Activated T-helper 9 cell treated with anti-CD3 and anti-CD28 coated beads, Interleukin-2, amount 50 U/mL, for 16 hours (primary cell): ENCODE measurements at regions not wholly inside any gene's neighbourhood (a gene's known extent, or its start where the extent isn't known, plus 50 kb on each side); places are given as distances from the start of the nearest gene placed in this dataset.
"Not testable (repeated sequence)": the region's sequence is repeated elsewhere in the genome, so short reads cannot be mapped to it uniquely, and the experiment has no call there.

ENCODE experiments used
- DNase-seq: peaks from one replicate; pipeline ENCODE4 v3.0.0-alpha.2; 2020; ENCODE audit warnings: low read depth

DNA sequence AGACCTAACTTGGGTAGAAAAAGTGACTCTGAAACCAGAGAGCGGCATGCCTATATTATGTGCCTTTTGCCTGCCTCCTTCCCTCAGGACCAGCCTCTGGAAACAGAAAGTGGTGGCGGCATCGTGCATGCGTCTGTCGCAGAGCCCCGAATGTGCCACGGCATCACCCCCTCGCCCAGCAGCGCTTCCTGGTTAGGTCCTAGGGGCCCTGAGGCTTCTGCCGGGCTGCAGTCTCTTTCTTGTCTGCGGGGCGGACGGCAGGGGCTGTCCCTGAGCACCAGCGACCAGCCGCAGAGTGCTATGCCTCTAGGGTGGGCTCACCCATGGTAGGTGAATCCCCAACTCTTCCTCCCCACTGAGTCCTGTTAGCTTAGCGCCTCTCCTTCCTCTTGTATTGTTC lies 68.7 kb downstream of the VSIG4 start:
- no peak for DNase-seq

DNA sequence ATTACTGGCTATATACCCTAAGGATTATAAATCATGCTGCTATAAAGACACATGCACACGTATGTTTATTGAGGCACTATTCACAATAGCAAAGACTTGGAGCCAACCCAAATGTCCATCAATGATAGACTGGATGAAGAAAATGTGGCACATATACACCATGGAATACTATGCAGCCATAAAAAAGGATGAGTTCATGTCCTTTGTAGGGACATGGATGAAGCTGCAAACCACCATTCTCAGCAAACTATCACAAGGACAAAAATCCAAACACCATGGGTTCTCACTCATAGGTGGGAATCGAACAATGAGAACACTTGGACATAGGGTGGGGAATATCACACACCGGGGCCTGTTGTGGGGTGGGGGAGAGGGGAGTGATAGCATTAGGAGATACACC lies 72.7 kb downstream of the VSIG4 start:
- DNase-seq: not testable (repeated sequence)

GRCh38 chrX:65961714-65962113 lies 78.2 kb downstream of the VSIG4 start:
- no peak for DNase-seq

- DNase-seq: no peak
Measured at GRCh38 chrX:65948103-65948502, 91.8 kb downstream of the VSIG4 start.

GRCh38 chrX:65941775-65942174 lies 98.1 kb downstream of the VSIG4 start:
- no peak for DNase-seq

GRCh38 chrX:65933085-65933589 lies 106.7 kb downstream of the VSIG4 start:
- DNase-seq: no peak

GRCh38 chrX:65932173-65933084 lies 107.5 kb downstream of the VSIG4 start:
- DNase-seq: no peak

- DNase-seq: no peak
Measured at GRCh38 chrX:65928522-65928921, 111.4 kb downstream of the VSIG4 start.

DNA sequence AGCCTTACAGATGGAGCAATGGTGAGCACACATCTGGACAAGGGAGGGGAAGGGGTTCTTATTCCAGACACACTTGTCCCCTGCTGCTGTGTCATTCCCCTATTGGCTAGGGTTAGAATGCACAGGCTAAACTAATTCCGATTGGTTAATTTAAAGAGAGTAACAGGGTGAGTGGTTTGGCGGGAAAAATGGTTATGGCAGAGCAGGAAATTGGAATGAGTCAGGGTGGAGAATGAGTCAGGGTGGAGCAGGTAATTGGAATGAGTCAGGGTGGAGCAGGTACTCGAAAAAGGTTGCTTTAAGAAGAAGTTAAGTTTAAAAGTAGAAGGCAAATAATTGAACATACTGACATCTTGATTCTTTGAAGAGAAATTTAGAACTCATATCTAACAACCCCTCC lies 112.5 kb downstream of the VSIG4 start:
- DNase-seq: not testable (repeated sequence)

DNA sequence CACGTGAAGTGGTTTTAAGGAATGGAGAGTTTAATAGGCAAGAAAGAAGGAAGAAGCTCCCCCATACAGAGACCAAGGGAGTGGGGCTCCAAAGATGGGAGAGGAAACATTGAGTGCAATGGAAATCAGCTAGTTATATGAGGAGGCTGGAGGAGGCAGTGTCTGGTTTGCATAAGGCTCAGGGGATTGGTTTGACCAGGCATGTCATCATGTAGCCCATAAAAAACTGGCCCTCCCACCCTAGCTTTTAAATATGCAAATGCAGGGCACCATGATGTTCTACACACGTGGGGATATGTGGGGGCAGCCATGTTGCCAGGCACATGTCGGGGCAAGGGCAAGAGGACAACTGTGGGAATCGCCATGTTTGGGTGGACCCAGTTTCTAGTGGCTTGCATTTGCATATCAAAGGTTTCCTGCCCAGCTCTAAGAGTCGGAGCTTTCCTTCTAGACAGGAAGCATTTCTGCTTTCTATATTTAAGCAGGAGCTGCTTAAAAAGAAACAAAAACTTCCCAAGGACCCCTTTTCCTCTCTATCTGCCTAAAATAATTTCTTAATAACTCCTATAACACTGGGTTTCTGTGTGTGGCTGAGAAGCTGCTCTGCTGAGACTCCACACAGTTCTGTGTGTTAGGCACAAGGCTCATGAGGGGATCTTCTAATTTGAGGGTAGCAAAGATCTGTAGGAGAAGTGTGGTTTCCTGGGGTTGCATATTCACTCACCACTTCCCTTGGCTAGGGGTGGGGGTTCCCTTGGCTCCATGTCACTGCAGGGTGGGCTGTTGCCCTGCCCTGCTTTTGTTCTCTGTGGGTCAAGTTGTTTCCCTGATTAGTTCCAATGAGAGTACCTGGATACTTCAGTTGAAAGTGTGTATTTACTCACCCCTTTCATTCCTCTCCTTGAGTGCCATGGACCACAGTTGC lies 113.5 kb downstream of the VSIG4 start:
- DNase-seq: no peak

GRCh38 chrX:65925592-65925991 lies 114.3 kb downstream of the VSIG4 start:
- DNase-seq: no peak

- no peak for DNase-seq
Measured at GRCh38 chrX:65925005-65925404, 114.9 kb downstream of the VSIG4 start.

- DNase-seq: no peak
Measured at GRCh38 chrX:65921363-65921762, 118.5 kb downstream of the VSIG4 start.

DNA sequence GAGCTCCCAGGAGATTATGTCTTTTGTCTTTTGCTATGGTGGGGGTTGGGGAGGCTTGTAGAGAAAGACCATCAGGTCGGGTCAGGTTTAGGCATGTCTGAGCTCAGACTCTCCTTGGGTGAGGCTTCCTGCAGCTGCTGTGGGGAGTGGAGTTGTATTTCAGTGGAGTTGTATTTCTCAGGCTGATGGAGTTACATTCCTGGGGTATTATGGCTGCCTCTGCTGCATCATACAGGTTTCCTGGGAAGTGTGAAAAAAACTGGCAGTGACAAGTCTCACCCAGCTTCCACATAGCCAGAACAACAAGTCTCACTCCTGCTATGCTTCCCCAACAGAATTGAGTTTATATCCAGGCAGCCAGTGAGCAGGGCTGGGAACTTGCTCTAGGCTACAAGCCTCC lies 119.3 kb downstream of the VSIG4 start:
- DNase-seq: no peak

- DNase-seq: no peak
Measured at GRCh38 chrX:65910899-65911298, 129.0 kb downstream of the VSIG4 start.

DNA sequence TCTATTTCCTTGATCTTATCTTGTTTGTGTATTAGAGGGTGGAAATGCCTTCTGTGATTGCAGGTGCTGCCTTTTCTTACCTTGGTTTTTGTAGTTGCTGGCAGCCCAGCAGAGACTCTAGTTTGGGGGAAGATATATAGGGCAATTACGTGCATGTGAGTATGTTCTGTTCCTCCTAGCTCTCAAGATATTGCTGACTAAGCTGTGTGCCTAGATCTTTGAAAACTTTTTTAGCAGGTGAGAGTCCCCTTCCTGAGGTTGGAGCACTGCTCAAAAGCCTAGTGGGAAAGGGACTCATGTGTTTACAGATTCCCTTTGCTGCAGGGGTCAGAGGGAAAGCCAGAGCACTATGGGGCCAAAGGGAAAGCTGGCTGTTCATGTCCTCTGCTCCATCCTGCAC lies 136.1 kb downstream of the VSIG4 start:
- DNase-seq: no peak

- no peak for DNase-seq
Measured at GRCh38 chrX:65902011-65902410, 137.9 kb downstream of the VSIG4 start.

DNA sequence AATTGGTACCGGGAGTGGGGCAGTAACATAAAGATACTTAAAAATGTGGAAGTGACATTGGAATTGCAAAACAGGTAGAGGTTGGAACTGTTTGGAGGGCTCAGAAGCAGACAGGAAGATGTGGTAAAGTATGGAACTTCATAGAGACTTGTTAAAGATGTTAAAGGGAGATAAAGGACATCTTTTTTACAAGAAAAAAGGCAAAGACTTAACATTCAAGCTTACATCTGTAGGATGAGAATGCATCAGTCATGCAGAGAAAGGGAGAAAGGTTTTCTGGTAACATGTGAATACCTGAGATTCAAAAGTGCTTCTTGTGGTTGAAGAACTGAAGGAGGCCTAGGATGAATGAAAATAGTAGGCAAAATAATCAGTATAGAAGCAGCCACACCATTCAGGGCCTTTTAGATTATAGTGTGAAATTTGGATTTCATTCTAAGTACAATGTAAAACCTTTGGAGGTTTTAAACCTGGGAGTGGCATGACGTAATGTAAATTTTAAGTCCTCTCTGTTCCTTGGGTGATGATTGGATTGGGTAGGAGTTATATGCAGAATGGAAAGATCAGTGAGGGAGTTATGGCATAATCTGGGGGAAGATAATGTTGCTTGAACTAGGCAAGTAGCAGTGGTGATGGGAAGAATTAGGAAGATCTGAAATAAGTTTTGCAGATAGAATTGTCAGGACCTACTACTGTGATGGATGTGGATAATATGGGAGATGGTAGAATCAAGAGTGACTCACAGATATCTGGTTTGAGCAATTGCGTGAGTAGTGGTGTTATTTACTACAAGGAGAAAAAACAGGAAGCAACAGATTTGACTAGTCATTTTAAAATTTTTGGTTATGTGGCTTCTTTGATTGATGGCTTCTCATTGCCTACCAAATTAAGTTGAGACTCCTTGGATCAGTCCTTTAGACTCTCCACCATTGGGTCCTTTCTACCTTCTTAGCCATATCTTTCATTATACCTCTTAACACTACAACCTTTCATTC lies 138.7 kb downstream of the VSIG4 start:
- no peak for DNase-seq

- no peak for DNase-seq
Measured at GRCh38 chrX:65894133-65894532, 145.7 kb downstream of the VSIG4 start.

DNA sequence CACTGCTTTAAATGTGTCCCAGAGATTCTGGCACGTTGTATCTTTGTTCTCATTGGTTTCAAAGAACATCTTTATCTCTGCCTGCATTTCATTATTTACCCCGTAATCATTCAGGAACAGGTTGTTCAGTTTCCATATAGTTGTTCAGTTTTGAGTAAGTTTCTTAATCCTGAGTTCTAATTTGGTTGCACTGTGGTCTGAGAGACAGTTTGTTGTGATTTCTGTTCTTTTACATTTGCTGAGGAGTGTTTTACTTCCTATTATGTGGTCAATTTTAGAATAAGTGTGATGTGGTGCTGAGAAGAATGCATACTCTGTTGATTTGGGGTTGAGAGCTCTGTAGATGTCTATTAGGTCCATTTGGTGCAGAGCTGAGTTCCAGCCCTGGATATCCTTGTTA lies 148.1 kb downstream of the VSIG4 start:
- DNase-seq: not testable (repeated sequence)

DNA sequence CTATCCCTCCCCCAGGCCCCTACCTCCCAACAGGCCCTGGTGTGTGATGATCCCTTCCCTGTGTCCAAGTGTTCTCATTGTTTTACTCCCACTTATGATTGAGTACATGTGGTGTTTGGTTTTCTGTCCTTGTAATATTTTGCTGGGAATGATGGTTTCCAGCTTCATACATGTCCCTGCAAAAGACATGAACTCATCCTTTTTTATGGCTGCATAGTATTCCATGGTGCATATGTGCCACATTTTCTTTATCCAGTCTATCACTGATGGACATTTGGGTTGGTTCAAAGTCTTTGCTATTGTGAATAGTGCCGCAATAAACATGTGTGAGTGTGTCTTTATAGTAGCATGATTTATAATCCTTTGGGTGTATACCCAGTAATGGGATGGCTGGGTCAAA lies 151.7 kb downstream of the VSIG4 start:
- not testable (repeated sequence) for DNase-seq
